PC-3 (cell line): ENCODE measurements at regions not wholly inside any gene's neighbourhood (a gene's known extent, or its start where the extent isn't known, plus 50 kb on each side); places are given as distances from the start of the nearest gene placed in this dataset.
A peak's percentile ranks its signal among the peaks of the same experiment; 100 is the strongest.

ENCODE experiments used
- ATAC-seq: fragments of 200-7000 bp; cut with Tn5 transposase; 2 replicates; pipeline ENCODE4 v1.9.1; 2020; ENCODE audit warnings: mild to moderate bottlenecking, moderate library complexity
- BruUV-seq: library from RNA; stranded (reverse); fragments of 400-500 nt; replicated peaks from 2 replicates; lab custom pipeline; 2021; lab: Mats Ljungman, UMichigan
- CTCF ChIA-PET: fragments of 300-600 bp; sonication (Branson Sonifier 250); formaldehyde crosslinking; loops from one replicate; lab custom pipeline; 2022; ENCODE audit warnings: antibody characterized with exemption; lab: Charles Lee
- POLR2A ChIA-PET: fragments of 300-600 bp; sonication (Branson Sonifier 250); formaldehyde crosslinking; loops from one replicate; lab custom pipeline; 2022; ENCODE audit warnings: antibody characterized with exemption; ENCODE audit not compliant: unreplicated experiment; lab: Charles Lee
- DNase-seq: peaks from one replicate; pipeline ENCODE4 v3.0.0-alpha.2; 2015
- H2AFZ ChIP-seq: fragments of 300-600 bp; sonication (generic); 2 replicates; pipeline ENCODE4 v1.6.0; 2016; ENCODE audit warnings: antibody characterized with exemption, low read length
- H3F3A ChIP-seq: fragments of 300-600 bp; sonication (generic); one replicate; pipeline ENCODE4 v1.6.0; 2017; ENCODE audit warnings: antibody characterized with exemption, low read length, control low read depth, mild to moderate bottlenecking; ENCODE audit not compliant: unreplicated experiment
- H3K27ac ChIP-seq: fragments of 300-600 bp; sonication (generic); 2 replicates; pipeline ENCODE4 v1.5.1; 2016; ENCODE audit warnings: mild to moderate bottlenecking, low read length
- H3K27me3 ChIP-seq: fragments of 300-600 bp; sonication (generic); 2 replicates; pipeline ENCODE4 v1.6.1; 2016; ENCODE audit warnings: low read length, mixed read lengths
- H3K36me3 ChIP-seq: fragments of 300-600 bp; sonication (generic); 2 replicates; pipeline ENCODE4 v1.6.1; 2016; ENCODE audit warnings: low read depth, mixed run types, low read length, mixed read lengths
- H3K4me1 ChIP-seq: fragments of 300-600 bp; sonication (generic); 2 replicates; pipeline ENCODE4 v1.5.1; 2016; ENCODE audit warnings: low read length; ENCODE audit not compliant: insufficient read depth
- H3K4me2 ChIP-seq: fragments of 300-600 bp; sonication (generic); 2 replicates; pipeline ENCODE4 v1.6.0; 2016; ENCODE audit warnings: low read length
- H3K4me3 ChIP-seq: fragments of 300-600 bp; sonication (generic); 2 replicates; pipeline ENCODE4 v1.5.1; 2016; ENCODE audit warnings: mild to moderate bottlenecking, low read length, mixed read lengths
- H3K79me2 ChIP-seq: fragments of 300-600 bp; sonication (generic); 2 replicates; pipeline ENCODE4 v1.6.1; 2017; ENCODE audit warnings: low read length, mixed read lengths
- H3K9ac ChIP-seq: fragments of 300-600 bp; sonication (generic); 2 replicates; pipeline ENCODE4 v1.6.0; 2016; ENCODE audit warnings: mild to moderate bottlenecking, low read length
- H3K9me2 ChIP-seq: fragments of 300-600 bp; sonication (generic); replicated peaks from 2 replicates; pipeline ENCODE4 v1.6.1; 2016; ENCODE audit warnings: mixed run types, low read length, mixed read lengths
- H3K9me3 ChIP-seq: fragments of 300-600 bp; sonication (generic); 2 replicates; pipeline ENCODE4 v1.6.1; 2016; ENCODE audit warnings: low read length, mixed read lengths
- H4K20me1 ChIP-seq: fragments of 300-600 bp; sonication (generic); 2 replicates; pipeline ENCODE4 v1.6.1; 2016; ENCODE audit warnings: low read length, mixed read lengths
- CTCF ChIP-seq: fragments of 300-600 bp; sonication (generic); conservative IDR thresholded peaks from 2 replicates; pipeline ENCODE4 v1.5.1; 2017; ENCODE audit warnings: antibody characterized with exemption, low read depth, mild to moderate bottlenecking, low read length
- EZH2 ChIP-seq: fragments of 300-600 bp; sonication (generic); IDR thresholded peaks from one replicate; pipeline ENCODE4 v1.6.1; 2017; ENCODE audit warnings: antibody characterized with exemption, mild to moderate bottlenecking, low read length; ENCODE audit not compliant: unreplicated experiment
- EZH2phosphoT487 ChIP-seq: fragments of 300-600 bp; sonication (generic); IDR thresholded peaks from 2 replicates; pipeline ENCODE4 v1.6.1; 2018; ENCODE audit warnings: mild to moderate bottlenecking, antibody characterized with exemption, low read length, borderline replicate concordance
- intact Hi-C: fragments of 100-400 bp; cut with micrococcal nuclease; formaldehyde crosslinking; loops from 2 replicates; pipeline ENCODE4 v1.9.0; 2023

DNA sequence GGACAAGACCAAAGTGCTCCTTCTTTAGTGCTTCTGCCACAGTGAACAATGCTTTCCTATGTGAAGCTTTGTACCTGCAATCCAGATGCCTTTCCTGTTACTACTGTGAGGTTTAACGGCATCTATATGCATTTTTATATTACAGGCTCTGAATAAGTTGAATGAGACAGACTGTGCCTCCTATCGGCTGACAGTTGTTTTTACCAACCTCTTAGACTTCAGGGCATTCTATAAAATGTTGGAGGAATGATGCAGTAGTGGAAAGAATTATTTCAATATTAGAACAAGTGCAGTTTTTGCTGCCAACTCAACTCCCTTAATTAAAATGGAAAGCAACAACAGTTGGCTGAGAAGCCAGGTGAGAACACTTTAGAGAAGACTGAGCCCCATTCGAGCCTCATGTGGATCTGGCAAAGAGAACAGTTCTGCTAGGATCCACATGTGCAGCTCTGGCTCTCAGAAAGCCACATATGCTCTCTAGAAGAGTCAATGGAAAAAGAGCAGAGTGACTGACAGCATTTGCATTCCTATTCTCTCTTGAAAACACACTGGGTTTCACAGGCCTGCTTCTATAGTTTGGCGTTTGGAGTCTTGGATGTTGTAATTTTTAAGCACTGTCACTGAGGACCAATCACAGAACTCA is 147.5 kb downstream of the LURAP1L start:
- CTCF ChIA-PET = no interaction called here
- ATAC-seq = no peak
- no peak for TF ChIP-seq CTCF
- TF ChIP-seq EZH2phosphoT487 = no peak
- TF ChIP-seq EZH2 = no peak

DNA sequence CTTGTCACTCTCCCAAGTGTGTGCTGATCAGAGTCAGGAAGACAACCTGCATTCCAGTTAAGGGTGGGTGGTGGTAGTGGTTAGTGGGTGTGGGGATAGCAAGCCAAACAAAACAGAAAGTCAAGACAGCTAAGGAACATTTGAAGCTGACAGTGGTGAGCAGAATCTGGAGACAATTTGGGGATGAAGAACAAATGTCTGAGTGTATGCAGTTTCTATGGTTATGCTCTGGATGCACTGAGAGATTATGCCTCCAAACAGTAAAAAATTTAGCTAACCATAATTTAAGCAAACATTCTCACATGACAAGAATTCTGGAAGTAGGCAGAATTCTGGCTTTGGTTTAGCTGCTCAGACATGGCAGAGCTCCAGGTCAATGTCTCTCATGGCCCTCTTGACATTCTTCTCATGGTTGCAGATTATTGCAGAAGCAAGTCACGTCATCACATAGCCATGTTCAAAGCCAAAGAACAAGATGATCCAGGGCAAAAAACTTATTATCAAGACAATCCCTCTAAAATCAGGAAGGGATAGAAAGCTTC is 148.7 kb downstream of the LURAP1L start:
- H4K20me1 ChIP-seq = no peaks in the 10 kb centered on the region
- H3K27me3 ChIP-seq = no peaks in the 10 kb centered on the region
- no peak overlapping the region for H3K27ac ChIP-seq
- no TSS peak for BruUV-seq
- no peaks in the 10 kb centered on the region for H3K9me2 ChIP-seq
- no peak overlapping the region for H3K4me3 ChIP-seq
- H3K9me3 ChIP-seq = no peaks in the 10 kb centered on the region
- H3K9ac ChIP-seq = no peak overlapping the region
- no peaks in the 10 kb centered on the region for H3K36me3 ChIP-seq
- TF ChIP-seq EZH2phosphoT487 = no peak
- TF ChIP-seq CTCF = no peak
- TF ChIP-seq EZH2 = no peak
- no peak overlapping the region for H3K4me2 ChIP-seq
- H2AFZ ChIP-seq = no peak overlapping the region
- 0 out of 2 replicates have a peak, but pooled peaks cover 4% of the 10 kb centered on the region for H3K4me1 ChIP-seq
- intact Hi-C loops = no loop called here
- DNase-seq (no peak), ATAC-seq (no peak)
- H3K79me2 ChIP-seq = no peaks in the 10 kb centered on the region
- CTCF ChIA-PET = no interaction called here
- H3F3A ChIP-seq = no peaks in the 10 kb centered on the region
- POLR2A ChIA-PET = no interaction called here

More for the DNA sequence above, 147.5 kb downstream of the LURAP1L start:
- Histone ChIP-seq H3F3A (no peaks in the 10 kb centered on the region), H3K4me2 (no peak overlapping the region), H3K9me3 (no peaks in the 10 kb centered on the region), H3K4me1 (0 out of 2 replicates have a peak, but pooled peaks cover 4% of the 10 kb centered on the region), H3K79me2 (no peaks in the 10 kb centered on the region), H3K4me3 (no peak overlapping the region), H3K27me3 (no peaks in the 10 kb centered on the region), H4K20me1 (no peaks in the 10 kb centered on the region), H3K9ac (no peak overlapping the region), H3K36me3 (no peaks in the 10 kb centered on the region), H2AFZ (no peak overlapping the region), H3K27ac (no peak overlapping the region), H3K9me2 (no peaks in the 10 kb centered on the region)
- POLR2A ChIA-PET = no interaction called here
- intact Hi-C loops = no loop called here
- BruUV-seq = no TSS peak
- no peak for DNase-seq

DNA sequence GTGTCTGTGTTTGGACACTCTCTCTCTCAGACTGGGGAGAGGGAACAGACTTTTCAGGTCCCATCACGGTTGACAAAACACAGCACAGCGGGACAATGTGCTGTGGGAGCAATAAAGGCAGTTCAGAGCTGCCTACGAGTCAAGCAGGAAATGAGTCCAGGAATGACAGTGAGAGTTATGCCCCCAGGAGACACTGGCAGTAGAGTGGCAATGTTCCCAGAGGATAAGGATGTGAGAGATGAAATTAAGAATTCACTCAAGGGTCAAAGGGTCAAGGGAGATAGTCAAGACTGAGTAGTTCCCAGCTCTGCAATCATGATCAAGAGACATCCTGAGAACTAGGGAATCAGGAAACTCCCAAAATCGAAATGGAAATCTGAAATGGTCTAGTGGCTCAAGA is 156.1 kb downstream of the LURAP1L start:
- H3K27ac ChIP-seq = 0 out of 2 replicates have a peak overlapping the region, but pooled peaks have one; percentile 3
- POLR2A ChIA-PET = no interaction called here
- H3K4me3 ChIP-seq = no peak overlapping the region
- no peak overlapping the region for H3K4me2 ChIP-seq
- no peak for TF ChIP-seq CTCF
- H3F3A ChIP-seq = no peaks in the 10 kb centered on the region
- no peaks in the 10 kb centered on the region for H3K27me3 ChIP-seq
- peak; percentile 35 for DNase-seq
- no peaks in the 10 kb centered on the region for H3K9me3 ChIP-seq
- no peaks in the 10 kb centered on the region for H4K20me1 ChIP-seq
- ATAC-seq = peak; percentile 19; the same call in 1 of the 2 replicates
- CTCF ChIA-PET = no interaction called here
- peaks cover 22% of the 10 kb centered on the region for H3K4me1 ChIP-seq
- no TSS peak for BruUV-seq
- intact Hi-C loops = no loop called here
- H2AFZ ChIP-seq = 0 out of 2 replicates have a peak overlapping the region, but pooled peaks have one; percentile 7
- H3K9ac ChIP-seq = no peak overlapping the region
- H3K9me2 ChIP-seq = no peaks in the 10 kb centered on the region
- H3K79me2 ChIP-seq = no peaks in the 10 kb centered on the region
- no peaks in the 10 kb centered on the region for H3K36me3 ChIP-seq
